ENCODE measurements at regions not wholly inside any gene's neighbourhood (a gene's known extent, or its start where the extent isn't known, plus 50 kb on each side); places are given as distances from the start of the nearest gene placed in this dataset.

GRCh38 chr18:34283506-34283905 is 58.8 kb upstream of the NOL4 start:
- DNase-seq (ENCODE audit: insufficient read length, low spot score, missing footprints): no peak
- Histone ChIP-seq H3K27me3 (ENCODE audit: insufficient read depth, low read length) (no peaks in the 10 kb centered on the region), H3K4me2 (ENCODE audit: insufficient read depth, low read length) (no peak overlapping the region)

GRCh38 chr18:34287825-34288224 is 63.1 kb upstream of the NOL4 start:
- DNase-seq (ENCODE audit: insufficient read length, low spot score, missing footprints): peak; percentile 27
- Histone ChIP-seq H3K4me1 (ENCODE audit: insufficient read depth, low read length) (no peaks in the 10 kb centered on the region), H3K27ac (ENCODE audit: low read depth, low read length) (no peak overlapping the region), H3K4me2 (ENCODE audit: insufficient read depth, low read length) (no peak overlapping the region), H3K4me3 (ENCODE audit: insufficient read depth, low read length) (no peak overlapping the region), H3K36me3 (ENCODE audit: insufficient read depth, low read length) (no peaks in the 10 kb centered on the region), H2AFZ (ENCODE audit: low read length) (no peak overlapping the region), H3K27me3 (ENCODE audit: insufficient read depth, low read length) (no peaks in the 10 kb centered on the region), H4K20me1 (ENCODE audit: insufficient read depth, low read length) (no peaks in the 10 kb centered on the region), H3K79me2 (ENCODE audit: insufficient read depth, low read length) (no peaks in the 10 kb centered on the region), H3K9me3 (ENCODE audit: low read depth, low read length) (no peaks in the 10 kb centered on the region)
- TF ChIP-seq, protein P1, sequence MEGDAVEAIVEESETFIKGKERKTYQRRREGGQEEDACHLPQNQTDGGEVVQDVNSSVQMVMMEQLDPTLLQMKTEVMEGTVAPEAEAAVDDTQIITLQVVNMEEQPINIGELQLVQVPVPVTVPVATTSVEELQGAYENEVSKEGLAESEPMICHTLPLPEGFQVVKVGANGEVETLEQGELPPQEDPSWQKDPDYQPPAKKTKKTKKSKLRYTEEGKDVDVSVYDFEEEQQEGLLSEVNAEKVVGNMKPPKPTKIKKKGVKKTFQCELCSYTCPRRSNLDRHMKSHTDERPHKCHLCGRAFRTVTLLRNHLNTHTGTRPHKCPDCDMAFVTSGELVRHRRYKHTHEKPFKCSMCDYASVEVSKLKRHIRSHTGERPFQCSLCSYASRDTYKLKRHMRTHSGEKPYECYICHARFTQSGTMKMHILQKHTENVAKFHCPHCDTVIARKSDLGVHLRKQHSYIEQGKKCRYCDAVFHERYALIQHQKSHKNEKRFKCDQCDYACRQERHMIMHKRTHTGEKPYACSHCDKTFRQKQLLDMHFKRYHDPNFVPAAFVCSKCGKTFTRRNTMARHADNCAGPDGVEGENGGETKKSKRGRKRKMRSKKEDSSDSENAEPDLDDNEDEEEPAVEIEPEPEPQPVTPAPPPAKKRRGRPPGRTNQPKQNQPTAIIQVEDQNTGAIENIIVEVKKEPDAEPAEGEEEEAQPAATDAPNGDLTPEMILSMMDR (IDR thresholded peaks at IDR 0.05; ENCODE audit: extremely low read depth, low read depth, low read length): no peak

More at GRCh38 chr18:34283506-34283905, 58.8 kb upstream of the NOL4 start:
- no peaks in the 10 kb centered on the region for H3K79me2 ChIP-seq (ENCODE audit: insufficient read depth, low read length)
- H3K4me3 ChIP-seq (ENCODE audit: insufficient read depth, low read length): no peak overlapping the region
- no peaks in the 10 kb centered on the region for H3K4me1 ChIP-seq (ENCODE audit: insufficient read depth, low read length)
- H4K20me1 ChIP-seq (ENCODE audit: insufficient read depth, low read length): no peaks in the 10 kb centered on the region
- no peaks in the 10 kb centered on the region for H3K9me3 ChIP-seq (ENCODE audit: low read depth, low read length)
- no peak overlapping the region for H3K27ac ChIP-seq (ENCODE audit: low read depth, low read length)
- H2AFZ ChIP-seq (ENCODE audit: low read length): no peak overlapping the region
- H3K36me3 ChIP-seq (ENCODE audit: insufficient read depth, low read length): no peaks in the 10 kb centered on the region
- TF ChIP-seq, protein P1 (IDR thresholded peaks at IDR 0.05; ENCODE audit: extremely low read depth, low read depth, low read length): no peak

DNA sequence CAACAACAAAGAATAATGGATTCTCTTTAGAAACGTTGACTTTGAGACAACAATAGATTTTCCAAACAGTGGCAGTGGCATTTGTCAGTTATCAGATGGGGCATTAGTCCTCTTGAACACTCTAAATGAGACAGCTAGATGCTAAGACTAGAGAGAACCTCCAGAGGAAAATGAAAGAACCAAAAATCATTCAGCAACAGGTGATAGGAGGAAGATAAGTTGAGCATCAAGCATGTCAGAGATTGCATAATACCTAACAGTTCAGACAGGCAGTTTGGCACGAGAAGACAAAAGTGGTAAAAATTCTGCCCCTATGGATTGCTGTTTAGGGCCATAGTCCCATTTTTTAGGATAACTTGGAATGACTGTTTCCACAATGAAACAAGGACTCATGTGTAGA is 67.9 kb upstream of the NOL4 start:
- H3K27me3 ChIP-seq (ENCODE audit: insufficient read depth, low read length): no peaks in the 10 kb centered on the region

GRCh38 chr18:34297287-34297686 is 72.6 kb upstream of the NOL4 start:
- no peak overlapping the region for H2AFZ ChIP-seq (ENCODE audit: low read length)
- H3K79me2 ChIP-seq (ENCODE audit: insufficient read depth, low read length): no peaks in the 10 kb centered on the region
- no peaks in the 10 kb centered on the region for H4K20me1 ChIP-seq (ENCODE audit: insufficient read depth, low read length)
- no peaks in the 10 kb centered on the region for H3K9me3 ChIP-seq (ENCODE audit: low read depth, low read length)
- H3K4me2 ChIP-seq (ENCODE audit: insufficient read depth, low read length): no peak overlapping the region
- no peaks in the 10 kb centered on the region for H3K4me1 ChIP-seq (ENCODE audit: insufficient read depth, low read length)
- H3K27ac ChIP-seq (ENCODE audit: low read depth, low read length): no peak overlapping the region
- DNase-seq (ENCODE audit: insufficient read length, low spot score, missing footprints): no peak
- H3K4me3 ChIP-seq (ENCODE audit: insufficient read depth, low read length): no peak overlapping the region
- no peaks in the 10 kb centered on the region for H3K36me3 ChIP-seq (ENCODE audit: insufficient read depth, low read length)
- TF ChIP-seq, protein P1 (IDR thresholded peaks at IDR 0.05; ENCODE audit: extremely low read depth, low read depth, low read length): no peak
- no peaks in the 10 kb centered on the region for H3K27me3 ChIP-seq (ENCODE audit: insufficient read depth, low read length)

More for the DNA sequence above, 67.9 kb upstream of the NOL4 start:
- no peak for DNase-seq (ENCODE audit: insufficient read length, low spot score, missing footprints)
- Histone ChIP-seq H4K20me1 (ENCODE audit: insufficient read depth, low read length) (no peaks in the 10 kb centered on the region), H3K4me2 (ENCODE audit: insufficient read depth, low read length) (no peak overlapping the region), H3K4me3 (ENCODE audit: insufficient read depth, low read length) (no peak overlapping the region), H3K9me3 (ENCODE audit: low read depth, low read length) (no peaks in the 10 kb centered on the region), H2AFZ (ENCODE audit: low read length) (no peak overlapping the region), H3K27ac (ENCODE audit: low read depth, low read length) (no peak overlapping the region), H3K4me1 (ENCODE audit: insufficient read depth, low read length) (no peaks in the 10 kb centered on the region), H3K36me3 (ENCODE audit: insufficient read depth, low read length) (no peaks in the 10 kb centered on the region), H3K79me2 (ENCODE audit: insufficient read depth, low read length) (no peaks in the 10 kb centered on the region)
- TF ChIP-seq, protein P1 (IDR thresholded peaks at IDR 0.05; ENCODE audit: extremely low read depth, low read depth, low read length): no peak

Measured in osteoblast (primary cell).